ENCODE measurements at regions not wholly inside any gene's neighbourhood (a gene's known extent, or its start where the extent isn't known, plus 50 kb on each side); places are given as distances from the start of the nearest gene placed in this dataset.

GRCh38 chr6:133697666-133698065, 191.2 kb upstream of the TCF21 start:
- DNase-seq = peak; percentile 26

- DNase-seq = no peak
Observed at GRCh38 chr6:133698272-133698671, 190.6 kb upstream of the TCF21 start.

DNA sequence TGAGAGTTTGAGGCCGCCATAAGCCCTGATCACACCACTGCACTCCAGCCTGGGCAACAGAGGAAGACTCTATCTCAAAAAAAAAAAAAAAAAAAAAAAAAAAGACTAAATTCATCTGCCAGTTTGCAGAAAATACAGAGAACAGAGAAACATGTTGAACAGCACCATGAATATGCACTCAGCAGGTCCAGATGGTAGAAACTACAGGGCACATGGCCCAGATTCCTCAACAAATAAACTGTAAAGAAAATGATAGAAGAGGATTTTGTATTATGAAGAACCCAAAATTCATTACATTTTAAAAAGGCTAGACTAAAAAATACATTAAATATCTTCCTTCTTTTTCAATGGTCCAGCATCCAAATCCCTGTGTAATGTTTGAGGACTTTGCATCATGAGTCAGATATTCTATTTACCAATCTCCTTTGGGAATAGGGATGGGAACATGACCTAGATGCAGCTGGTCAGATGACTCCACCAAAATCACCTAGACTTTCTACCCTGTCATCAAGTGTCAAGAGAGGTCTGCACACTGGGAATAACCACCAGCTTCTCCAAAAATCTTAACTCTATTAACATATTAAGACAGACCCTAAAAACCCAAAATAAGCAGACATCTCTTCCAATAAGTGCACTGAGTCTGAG, 189.1 kb upstream of the TCF21 start:
- no peak for DNase-seq

DNA sequence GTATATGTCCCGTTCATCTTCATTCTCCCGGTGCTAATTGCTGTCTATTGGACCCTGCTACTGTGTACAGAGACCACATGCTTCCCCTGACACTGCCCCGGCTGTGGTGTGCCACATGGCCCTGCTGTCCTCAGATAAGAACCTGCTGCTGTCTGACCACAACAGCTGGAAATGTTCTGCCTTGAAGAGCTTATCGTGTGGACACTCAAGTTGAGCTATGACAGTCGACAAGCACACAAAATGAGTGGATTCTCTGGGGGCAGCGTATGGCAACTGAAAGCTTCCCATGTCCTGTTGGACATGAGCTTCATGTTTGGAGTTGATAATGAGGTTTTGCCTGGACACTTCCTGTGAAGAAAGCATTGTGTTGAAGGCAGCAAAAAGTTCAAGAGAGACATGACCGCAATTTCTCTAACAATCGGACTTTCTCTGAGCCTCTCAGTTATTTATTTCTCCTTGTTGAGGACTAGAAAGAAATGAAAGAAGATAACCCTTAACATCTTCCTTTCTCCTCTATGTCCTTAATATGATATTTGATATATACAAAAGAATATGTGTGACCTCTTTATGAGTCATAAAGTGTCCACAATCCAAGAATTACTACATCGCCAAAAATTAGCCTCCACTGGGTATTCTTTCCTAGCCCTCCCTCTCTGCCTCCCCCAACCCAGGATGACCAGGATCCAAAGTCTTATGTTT, 187.1 kb upstream of the TCF21 start:
- peak; percentile 26 for DNase-seq

DNA sequence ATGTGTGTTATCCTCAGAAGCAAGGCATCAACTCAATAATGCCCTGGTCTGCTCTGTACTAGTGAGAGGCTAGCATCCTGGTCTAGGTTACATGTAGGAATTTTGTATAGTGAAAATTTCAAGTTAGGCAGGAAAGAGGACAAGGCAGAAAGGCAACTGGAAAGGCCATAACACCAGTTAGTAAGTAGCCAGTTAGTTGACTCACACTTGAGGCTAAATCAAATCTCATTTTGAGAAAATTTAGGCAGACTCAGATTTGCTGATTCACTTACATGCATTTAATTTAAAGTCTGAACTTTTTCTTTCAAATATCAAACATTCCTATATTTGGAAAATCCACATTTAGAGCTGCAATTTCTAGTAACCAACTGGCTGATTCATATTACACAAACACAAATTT, 184.5 kb upstream of the TCF21 start:
- no peak for DNase-seq

GRCh38 chr6:133705066-133705465, 183.8 kb upstream of the TCF21 start:
- DNase-seq = peak; percentile 76

GRCh38 chr6:133705731-133706130, 183.2 kb upstream of the TCF21 start:
- no peak for DNase-seq

DNA sequence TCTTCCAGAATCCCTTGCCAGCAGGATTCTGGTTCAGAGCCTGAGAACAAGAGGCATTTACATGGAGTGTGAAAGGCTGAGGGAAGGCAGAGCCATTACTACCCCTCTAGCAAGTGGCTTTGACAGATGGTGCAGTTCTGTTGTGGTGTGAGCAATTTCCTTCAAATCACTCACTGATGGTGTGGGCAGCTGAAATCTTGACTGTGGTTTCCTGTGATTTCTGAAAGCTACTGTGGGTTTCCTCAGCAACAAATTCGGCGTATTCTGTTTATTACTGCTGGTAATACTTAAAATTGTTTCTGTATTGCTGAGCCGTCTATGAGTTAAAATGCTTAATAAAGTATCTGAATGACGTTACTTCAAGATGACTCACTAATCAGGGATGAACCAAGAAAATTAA, 181.5 kb upstream of the TCF21 start:
- DNase-seq = no peak

DNA sequence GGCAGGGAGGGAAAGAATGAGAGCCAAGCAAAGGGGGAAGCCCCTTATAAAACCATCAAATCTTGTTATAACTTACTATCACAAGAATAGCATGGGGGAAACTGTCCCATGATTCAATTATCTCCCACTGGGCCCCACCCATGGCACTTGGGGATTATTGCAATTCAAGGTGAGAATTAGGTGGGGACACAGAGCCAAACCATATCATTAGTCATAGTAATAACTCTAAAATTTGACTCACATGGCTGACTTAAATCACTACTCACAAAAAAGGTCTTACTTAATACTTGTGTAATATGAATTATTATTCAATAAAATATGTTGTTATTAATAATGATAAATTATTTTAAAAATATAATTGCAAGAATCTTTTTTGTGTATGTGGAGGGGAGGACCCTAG, 178.1 kb upstream of the TCF21 start:
- DNase-seq = no peak

- DNase-seq = no peak
Observed at GRCh38 chr6:133715270-133715669, 173.6 kb upstream of the TCF21 start.

- DNase-seq = no peak
Observed at GRCh38 chr6:133724726-133725125, 164.2 kb upstream of the TCF21 start.

GRCh38 chr6:133726188-133726587, 162.7 kb upstream of the TCF21 start:
- no peak for DNase-seq

- DNase-seq = no peak
Observed at GRCh38 chr6:133730881-133731280, 158.0 kb upstream of the TCF21 start.

GRCh38 chr6:133740218-133740617, 148.7 kb upstream of the TCF21 start:
- DNase-seq = no peak

GRCh38 chr6:133740816-133741215, 148.1 kb upstream of the TCF21 start:
- no peak for DNase-seq

DNA sequence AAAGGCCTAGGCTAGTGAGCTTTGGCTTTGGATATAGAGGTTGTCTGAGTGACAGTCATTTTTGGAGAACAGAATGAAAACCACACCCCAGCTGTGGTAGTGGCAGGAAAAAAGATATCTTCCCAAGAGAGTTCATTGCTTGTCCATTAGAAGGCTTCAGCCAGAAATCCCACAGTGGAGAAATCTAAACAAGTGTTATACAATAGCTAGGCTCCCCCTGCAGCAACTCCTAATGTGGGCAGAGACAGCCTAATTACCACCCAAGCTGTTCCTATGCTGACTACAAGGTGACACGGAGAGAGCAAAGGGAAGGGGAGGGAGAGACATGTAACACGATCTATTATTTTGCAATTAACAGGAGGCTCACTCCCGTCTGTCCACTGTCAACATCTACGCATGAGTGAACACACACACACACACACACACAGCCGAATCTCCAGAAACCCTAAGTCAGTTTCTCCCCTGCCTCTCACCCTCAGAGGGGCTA, 147.5 kb upstream of the TCF21 start:
- DNase-seq = no peak

DNA sequence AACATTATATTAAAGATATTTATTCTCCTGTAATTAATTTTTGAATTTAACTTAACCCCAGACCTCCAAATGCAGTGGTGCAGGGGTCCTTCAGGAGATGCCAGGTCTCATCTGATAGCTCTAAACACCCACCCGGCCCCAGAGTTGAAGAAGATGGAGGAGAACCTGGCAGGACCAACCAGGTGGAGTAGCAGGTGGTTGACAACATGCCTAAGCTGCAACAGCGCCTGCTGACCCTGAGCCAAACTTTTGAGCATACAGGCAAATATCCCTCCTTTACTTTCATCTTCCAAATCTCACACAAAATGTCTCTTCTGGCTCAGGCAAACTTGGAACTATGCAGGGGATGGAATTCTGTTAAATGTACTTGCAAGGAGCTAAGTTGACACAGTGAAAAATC, 145.3 kb upstream of the TCF21 start:
- no peak for DNase-seq

- no peak for DNase-seq
Observed at GRCh38 chr6:133746417-133746770, 142.5 kb upstream of the TCF21 start.

- no peak for DNase-seq
Observed at GRCh38 chr6:133748628-133749027, 140.3 kb upstream of the TCF21 start.

DNA sequence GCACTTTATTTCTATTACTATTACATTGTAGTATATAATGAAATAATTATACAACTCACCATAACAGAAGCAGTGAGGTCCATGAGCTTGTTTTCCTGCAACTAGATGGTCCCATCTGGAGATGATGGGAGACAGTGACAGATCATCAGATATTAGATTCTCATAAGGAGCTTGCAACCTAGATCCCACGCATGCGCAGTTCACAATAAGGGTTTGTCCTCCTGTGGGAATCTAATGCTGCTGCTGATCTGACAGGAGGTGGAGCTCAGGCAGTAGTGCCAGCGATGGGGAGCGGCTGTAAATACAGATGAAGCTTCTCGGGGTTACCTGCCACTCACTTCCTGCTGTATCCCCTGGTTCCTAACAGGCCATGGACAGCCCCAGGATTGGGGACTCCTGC, 139.5 kb upstream of the TCF21 start:
- DNase-seq = no peak

DNA sequence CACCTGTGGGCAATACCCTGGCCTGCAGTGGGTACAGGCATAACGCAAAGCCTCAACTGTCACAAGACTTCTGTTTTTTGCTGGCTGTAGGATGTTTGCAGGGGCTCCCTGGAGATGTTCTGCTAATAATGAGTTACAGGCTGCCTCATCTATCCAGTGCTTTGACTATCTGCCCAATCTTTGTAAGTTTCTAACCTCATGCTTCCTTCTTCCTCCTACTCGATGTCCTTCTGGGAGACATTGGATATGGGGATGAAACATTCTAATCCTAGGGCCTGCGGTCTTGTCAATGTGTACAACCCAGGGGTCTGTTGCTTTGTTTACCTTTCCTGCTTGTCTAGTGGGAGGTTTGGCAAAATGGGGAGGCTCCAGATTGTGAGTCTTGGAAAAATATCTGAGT, 136.8 kb upstream of the TCF21 start:
- DNase-seq = no peak

- no peak for DNase-seq
Observed at GRCh38 chr6:133753756-133754155, 135.2 kb upstream of the TCF21 start.

- DNase-seq = no peak
Observed at GRCh38 chr6:133754298-133754697, 134.6 kb upstream of the TCF21 start.

- no peak for DNase-seq
Observed at GRCh38 chr6:133756078-133756695, 132.7 kb upstream of the TCF21 start.
